ENCODE measurements at regions not wholly inside any gene's neighbourhood (a gene's known extent, or its start where the extent isn't known, plus 50 kb on each side); places are given as distances from the start of the nearest gene placed in this dataset.

DNA sequence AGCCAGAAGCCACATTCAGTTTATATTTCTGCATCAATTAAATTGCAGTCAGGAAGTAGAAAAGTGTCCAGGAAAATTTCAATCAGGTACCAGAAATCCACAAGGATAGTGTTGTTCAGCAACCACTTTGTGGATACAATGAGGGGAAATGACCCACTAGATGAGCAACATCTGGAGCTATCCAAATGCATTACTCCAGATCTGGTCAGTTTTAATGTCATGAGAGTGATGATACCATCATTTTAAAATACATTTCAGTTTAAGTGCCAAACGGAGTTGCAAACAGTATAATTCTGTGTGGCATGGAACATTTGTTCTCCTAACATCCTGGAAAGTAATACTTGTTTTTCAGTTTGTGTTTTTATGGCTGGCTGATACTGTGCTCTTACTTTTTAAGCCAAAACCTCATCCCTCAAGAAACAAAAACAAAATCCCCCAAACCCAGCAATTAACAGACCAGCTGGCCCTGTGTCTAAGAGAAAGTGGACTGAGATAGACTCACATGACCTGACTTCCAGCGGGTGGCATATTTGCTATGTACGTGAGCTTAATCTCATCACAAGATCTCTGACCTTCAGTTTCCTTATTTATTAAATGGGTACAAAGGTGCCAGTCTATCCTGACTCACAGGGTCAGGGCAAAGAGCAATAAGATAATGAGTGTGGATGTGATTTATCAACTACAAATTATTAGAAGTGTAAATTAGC, 58.8 kb upstream of the CNKSR3 start:
- no peaks in the 10 kb centered on the region for H3K4me1 ChIP-seq (ENCODE audit: control insufficient read depth in 1 of 2, insufficient read depth in 2 of 2, low read length in 2 of 2)
- TF ChIP-seq CTCF (IDR thresholded peaks at IDR 0.05), result no peak
- H3K36me3 Mint-ChIP-seq, result no peaks in the 10 kb centered on the region
- no peak overlapping the region for H3K4me3 Mint-ChIP-seq
- H3K4me1 Mint-ChIP-seq, result peaks cover 9% of the 10 kb centered on the region
- no peak overlapping the region for H2AFZ ChIP-seq (ENCODE audit: insufficient read depth, low read depth, low read length, poor library complexity, severe bottlenecking)
- no peaks in the 10 kb centered on the region for H3K27me3 Mint-ChIP-seq (ENCODE audit: low read depth in 3 of 3)
- no peaks in the 10 kb centered on the region for H4K20me1 ChIP-seq (ENCODE audit: insufficient read depth, low read length)
- H3K27ac Mint-ChIP-seq, result no peak overlapping the region
- no peaks in the 10 kb centered on the region for H3K79me2 ChIP-seq (ENCODE audit: insufficient read depth, low read length)
- no peak overlapping the region for H3K4me2 ChIP-seq (replicated peaks; ENCODE audit: extremely low read depth, low read length, poor library complexity, severe bottlenecking)
- no peaks in the 10 kb centered on the region for H3K36me3 ChIP-seq (replicated peaks in 1 of 2; ENCODE audit: control insufficient read depth in 1 of 2, insufficient read depth in 2 of 2, low read length in 2 of 2)
- no peak overlapping the region for H3K27ac ChIP-seq (ENCODE audit: low read depth in 1 of 2, low read length in 2 of 2)
- no peaks in the 10 kb centered on the region for H3K9me3 ChIP-seq (replicated peaks in 1 of 2; ENCODE audit: control insufficient read depth in 1 of 2, insufficient read depth in 1 of 2, low read length in 2 of 2)
- no peak overlapping the region for H3K9ac ChIP-seq (ENCODE audit: insufficient read depth, low read length, poor library complexity, severe bottlenecking)
- no peak for DNase-seq
- intact Hi-C loops (cut with micrococcal nuclease), result no loop called here
- no CpG with 5 or more reads among the region's 3 CpGs for WGBS (ENCODE audit: insufficient coverage)
- H3K27me3 ChIP-seq (ENCODE audit: control insufficient read depth in 2 of 2, insufficient read depth in 2 of 2, low read length in 2 of 2), result no peaks in the 10 kb centered on the region
- H3K4me3 ChIP-seq (replicated peaks in 1 of 3; ENCODE audit: low read depth in 2 of 3, low read length in 3 of 3), result no peak overlapping the region
- no peaks in the 10 kb centered on the region for H3K9me3 Mint-ChIP-seq

DNA sequence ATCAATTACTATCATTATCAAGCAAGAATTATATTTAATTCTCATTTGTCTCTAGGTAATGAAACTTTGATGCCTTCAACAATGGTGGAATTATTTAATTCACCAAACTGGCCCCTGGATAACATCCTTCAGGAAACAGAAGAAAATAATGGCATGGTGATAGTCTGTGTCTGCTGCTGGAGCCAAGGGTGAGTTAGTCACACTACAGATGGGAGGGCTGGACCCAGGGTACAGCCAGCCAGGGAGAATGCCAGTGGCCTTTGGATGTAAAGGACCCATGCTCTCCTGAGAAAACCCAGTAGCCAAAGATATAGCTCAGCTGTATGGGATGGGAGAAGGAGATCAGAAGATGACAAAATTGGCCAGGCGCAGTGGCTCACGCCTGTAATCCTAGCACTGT, 60.0 kb upstream of the CNKSR3 start:
- H3K36me3 ChIP-seq (replicated peaks in 1 of 2; ENCODE audit: control insufficient read depth in 1 of 2, insufficient read depth in 2 of 2, low read length in 2 of 2), result no peaks in the 10 kb centered on the region
- H3K4me1 Mint-ChIP-seq, result peaks cover 9% of the 10 kb centered on the region
- no peaks in the 10 kb centered on the region for H3K27me3 ChIP-seq (ENCODE audit: control insufficient read depth in 2 of 2, insufficient read depth in 2 of 2, low read length in 2 of 2)
- no peak for TF ChIP-seq CTCF (IDR thresholded peaks at IDR 0.05)
- no peak overlapping the region for H3K4me3 Mint-ChIP-seq
- H2AFZ ChIP-seq (ENCODE audit: insufficient read depth, low read depth, low read length, poor library complexity, severe bottlenecking), result no peak overlapping the region
- 82% methylated on average over 2 of the region's 2 CpGs for WGBS (ENCODE audit: insufficient coverage)
- H3K4me2 ChIP-seq (replicated peaks; ENCODE audit: extremely low read depth, low read length, poor library complexity, severe bottlenecking), result no peak overlapping the region
- H3K27me3 Mint-ChIP-seq (ENCODE audit: low read depth in 3 of 3), result peaks cover 0 to 3% (median 0%) of the 10 kb centered on the region in 3 donors
- no peak overlapping the region for H3K9ac ChIP-seq (ENCODE audit: insufficient read depth, low read length, poor library complexity, severe bottlenecking)
- no peak overlapping the region for H3K27ac Mint-ChIP-seq
- no peaks in the 10 kb centered on the region for H3K9me3 ChIP-seq (replicated peaks in 1 of 2; ENCODE audit: control insufficient read depth in 1 of 2, insufficient read depth in 1 of 2, low read length in 2 of 2)
- no peak for DNase-seq
- H3K9me3 Mint-ChIP-seq, result no peaks in the 10 kb centered on the region
- no peak overlapping the region for H3K4me3 ChIP-seq (replicated peaks in 1 of 3; ENCODE audit: low read depth in 2 of 3, low read length in 3 of 3)
- intact Hi-C loops (cut with micrococcal nuclease), result no loop called here
- no peaks in the 10 kb centered on the region for H3K4me1 ChIP-seq (ENCODE audit: control insufficient read depth in 1 of 2, insufficient read depth in 2 of 2, low read length in 2 of 2)
- H3K27ac ChIP-seq (ENCODE audit: low read depth in 1 of 2, low read length in 2 of 2), result no peak overlapping the region
- H4K20me1 ChIP-seq (ENCODE audit: insufficient read depth, low read length), result no peaks in the 10 kb centered on the region
- no peaks in the 10 kb centered on the region for H3K79me2 ChIP-seq (ENCODE audit: insufficient read depth, low read length)
- no peaks in the 10 kb centered on the region for H3K36me3 Mint-ChIP-seq
